GM20000 (cell line): ENCODE measurements at regions not wholly inside any gene's neighbourhood (a gene's known extent, or its start where the extent isn't known, plus 50 kb on each side); places are given as distances from the start of the nearest gene placed in this dataset.

Experiments used
- DNase-seq: peaks from one replicate; pipeline ENCODE4 v3.0.0; 2012; ENCODE audit warnings: low spot score
- TF ChIP-seq, protein P1 (sequence below): IDR thresholded peaks from 2 replicates; pipeline ENCODE4 v1.5.1; 2012; ENCODE audit warnings: mild to moderate bottlenecking, control low read depth; ENCODE audit errors: extremely low read depth, missing control alignments

DNA sequence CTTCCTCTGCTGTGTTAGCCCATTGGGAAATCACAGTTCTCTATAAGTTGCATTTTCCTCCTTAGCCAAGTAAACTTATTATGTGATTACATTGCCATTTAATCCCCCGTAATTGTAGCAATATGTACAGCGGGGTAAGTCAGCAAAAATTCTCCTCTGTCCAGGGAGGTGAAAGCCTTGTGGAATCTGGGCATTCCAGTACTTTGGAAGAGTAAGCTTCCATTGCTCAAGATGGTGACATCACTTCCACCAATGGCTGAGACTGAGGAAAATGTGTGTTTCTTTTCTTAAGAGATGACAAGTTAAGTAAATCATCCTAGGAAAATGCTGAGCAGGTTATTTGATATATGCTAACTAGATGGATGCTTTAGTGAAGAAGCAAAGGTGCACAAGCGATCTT lies 436.7 kb downstream of the CETN3 start:
- TF ChIP-seq, protein P1, sequence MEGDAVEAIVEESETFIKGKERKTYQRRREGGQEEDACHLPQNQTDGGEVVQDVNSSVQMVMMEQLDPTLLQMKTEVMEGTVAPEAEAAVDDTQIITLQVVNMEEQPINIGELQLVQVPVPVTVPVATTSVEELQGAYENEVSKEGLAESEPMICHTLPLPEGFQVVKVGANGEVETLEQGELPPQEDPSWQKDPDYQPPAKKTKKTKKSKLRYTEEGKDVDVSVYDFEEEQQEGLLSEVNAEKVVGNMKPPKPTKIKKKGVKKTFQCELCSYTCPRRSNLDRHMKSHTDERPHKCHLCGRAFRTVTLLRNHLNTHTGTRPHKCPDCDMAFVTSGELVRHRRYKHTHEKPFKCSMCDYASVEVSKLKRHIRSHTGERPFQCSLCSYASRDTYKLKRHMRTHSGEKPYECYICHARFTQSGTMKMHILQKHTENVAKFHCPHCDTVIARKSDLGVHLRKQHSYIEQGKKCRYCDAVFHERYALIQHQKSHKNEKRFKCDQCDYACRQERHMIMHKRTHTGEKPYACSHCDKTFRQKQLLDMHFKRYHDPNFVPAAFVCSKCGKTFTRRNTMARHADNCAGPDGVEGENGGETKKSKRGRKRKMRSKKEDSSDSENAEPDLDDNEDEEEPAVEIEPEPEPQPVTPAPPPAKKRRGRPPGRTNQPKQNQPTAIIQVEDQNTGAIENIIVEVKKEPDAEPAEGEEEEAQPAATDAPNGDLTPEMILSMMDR, result no peak
- no peak for DNase-seq

GRCh38 chr5:89968958-89969381 lies 440.6 kb downstream of the CETN3 start:
- DNase-seq, result no peak
- TF ChIP-seq, protein P1, result no peak

DNA sequence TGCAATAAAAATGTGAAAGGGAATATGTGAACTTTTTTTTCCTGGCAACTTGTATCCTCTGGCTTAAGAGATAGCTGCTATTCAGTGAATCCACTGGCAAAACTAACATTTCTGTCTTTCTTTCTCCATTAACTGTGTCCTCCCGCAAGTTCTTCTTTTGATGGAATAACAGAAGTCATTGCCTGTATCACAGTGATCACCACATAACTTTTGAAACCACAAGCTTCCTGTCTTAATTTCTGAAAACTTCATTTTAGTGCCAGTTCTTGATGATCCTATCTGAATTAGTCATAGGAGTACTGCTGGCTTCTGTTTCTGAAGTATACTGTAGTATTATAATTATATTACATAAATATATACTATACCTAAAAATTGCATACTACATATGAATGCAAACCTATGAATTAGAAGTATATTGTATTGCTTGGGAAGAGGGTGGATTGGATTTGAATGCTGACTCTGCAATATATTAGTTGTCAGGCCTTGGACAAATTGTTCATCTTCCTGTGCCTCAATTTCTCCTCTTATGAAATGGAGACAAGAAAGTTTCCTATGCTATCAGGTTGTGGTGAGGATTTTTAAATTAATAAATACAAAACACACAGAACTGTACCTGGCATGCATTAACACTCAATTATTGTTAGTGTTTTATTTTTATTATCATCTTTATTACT lies 441.6 kb downstream of the CETN3 start:
- TF ChIP-seq, protein P1, result no peak
- no peak for DNase-seq

DNA sequence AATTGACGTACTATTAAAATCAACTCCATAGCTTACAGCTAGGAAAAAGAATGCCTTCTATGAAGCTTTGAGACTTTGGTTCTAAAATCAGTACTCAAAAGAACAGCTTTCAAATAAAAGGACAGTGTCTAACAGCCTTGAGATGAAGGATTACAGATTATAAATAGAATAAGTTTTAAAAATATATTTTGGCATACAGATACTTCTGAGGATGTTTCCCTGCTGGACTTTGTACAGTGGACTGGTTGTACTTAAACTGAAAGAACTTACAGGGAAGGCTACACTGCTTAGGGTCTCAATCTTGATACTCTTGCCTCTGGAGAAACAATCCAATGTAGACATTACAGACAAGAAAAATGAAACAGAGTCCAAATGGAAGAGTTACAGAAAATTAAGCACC lies 452.7 kb downstream of the CETN3 start:
- TF ChIP-seq, protein P1, result no peak
- DNase-seq, result no peak

DNA sequence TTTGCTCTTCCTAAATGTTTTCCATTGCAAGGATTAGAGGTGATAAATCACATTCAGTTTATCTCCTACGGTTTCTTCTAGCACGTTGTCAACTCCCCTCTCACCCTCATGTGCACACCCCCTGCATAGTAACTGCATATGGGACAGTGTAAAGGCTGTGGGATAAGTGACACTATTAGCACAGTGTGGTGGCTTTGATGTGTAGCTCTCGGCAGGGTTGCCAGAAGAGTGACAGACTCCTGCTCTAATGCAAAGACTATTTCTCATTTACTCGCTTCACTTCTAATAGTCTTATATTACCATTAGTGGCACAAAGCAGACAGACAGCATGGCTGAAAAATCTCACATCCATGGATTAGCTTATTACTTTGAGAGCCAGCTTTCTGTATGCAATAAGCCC lies 454.6 kb downstream of the CETN3 start:
- no peak for DNase-seq
- TF ChIP-seq, protein P1, result no peak

GRCh38 chr5:89951876-89952275 lies 457.7 kb downstream of the CETN3 start:
- DNase-seq, result no peak
- TF ChIP-seq, protein P1, result no peak

DNA sequence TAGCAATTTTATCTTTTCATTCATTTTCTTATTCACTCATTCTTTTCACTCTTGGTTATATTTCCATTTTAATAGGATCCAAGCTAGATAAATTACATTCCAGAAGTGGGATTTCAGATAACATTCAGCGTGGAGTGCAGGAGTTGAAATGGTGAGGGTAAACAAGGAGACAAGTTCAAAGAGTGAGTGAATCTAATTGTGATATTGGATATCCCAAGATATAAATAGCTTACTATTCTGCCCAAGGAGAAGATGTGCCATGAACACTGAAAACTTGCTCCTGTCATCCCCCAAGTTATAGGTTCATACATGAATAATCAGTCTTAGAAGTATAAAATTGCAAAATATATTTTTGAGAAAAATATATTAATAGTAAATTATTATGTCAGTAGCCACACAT lies 459.3 kb downstream of the CETN3 start:
- TF ChIP-seq, protein P1, result no peak
- no peak for DNase-seq
